GM21825 (cell line): ENCODE measurements at regions not wholly inside any gene's neighbourhood (a gene's known extent, or its start where the extent isn't known, plus 50 kb on each side); places are given as distances from the start of the nearest gene placed in this dataset.

Experiments used
- ATAC-seq: cut with Tn5 transposase; IDR thresholded peaks from one replicate; pipeline ENCODE4 v1.9.1; 2021; ENCODE audit warnings: mild to moderate bottlenecking, moderate library complexity; ENCODE audit not compliant: unreplicated experiment

DNA sequence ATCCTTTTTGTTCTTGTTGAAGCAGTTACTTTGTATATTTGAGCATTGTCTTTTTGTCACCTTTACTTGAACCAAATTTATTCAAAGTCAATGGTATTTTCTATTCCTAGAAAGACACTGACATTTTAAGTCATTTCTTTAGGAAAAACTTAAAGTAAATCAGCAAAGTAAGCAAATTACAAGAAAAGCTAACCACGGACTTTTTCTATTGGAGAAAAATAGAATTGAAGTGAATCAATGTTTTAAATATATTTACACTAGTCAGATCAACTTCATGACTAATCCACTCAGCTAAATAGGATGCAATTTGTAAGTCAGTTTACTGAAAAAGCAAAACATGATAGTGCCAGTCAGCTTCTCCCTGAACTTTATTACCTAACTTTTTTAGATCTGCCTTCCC lies 733.8 kb upstream of the ALCAM start:
- ATAC-seq, result no peak

DNA sequence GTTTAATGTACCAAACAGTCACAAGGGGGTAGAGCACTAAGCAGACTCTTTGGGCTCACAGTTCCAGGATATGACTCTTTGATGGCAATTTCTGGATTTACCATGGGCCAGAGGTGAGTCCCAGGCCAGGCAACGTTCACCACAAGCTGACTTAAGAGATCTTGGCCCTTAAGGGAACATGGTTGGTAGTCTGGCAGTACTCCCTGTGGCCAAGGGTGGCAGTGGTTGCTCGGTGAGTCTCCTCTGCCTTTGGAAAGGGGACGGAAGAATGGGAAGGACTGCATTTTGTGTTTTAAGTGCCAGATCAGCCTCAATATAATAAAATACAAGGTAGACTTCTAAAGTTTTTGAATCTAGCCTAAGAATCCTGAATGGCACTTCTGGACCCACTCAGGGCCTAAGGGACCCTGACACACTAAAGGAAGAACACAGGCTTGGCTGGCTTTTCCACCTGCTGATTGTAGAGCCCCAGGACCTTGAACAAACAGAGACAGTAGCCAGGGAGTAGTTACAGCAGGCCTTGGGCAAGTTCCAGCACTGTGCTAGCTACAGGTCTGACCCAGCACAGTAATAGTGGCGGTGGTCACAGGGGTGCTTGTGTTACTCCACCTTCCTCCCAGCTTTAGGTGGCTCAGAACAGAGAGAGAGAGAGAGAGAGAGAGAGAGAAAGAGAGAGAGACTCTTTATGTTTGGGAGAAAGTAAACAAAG lies 730.7 kb upstream of the ALCAM start:
- ATAC-seq, result no peak

DNA sequence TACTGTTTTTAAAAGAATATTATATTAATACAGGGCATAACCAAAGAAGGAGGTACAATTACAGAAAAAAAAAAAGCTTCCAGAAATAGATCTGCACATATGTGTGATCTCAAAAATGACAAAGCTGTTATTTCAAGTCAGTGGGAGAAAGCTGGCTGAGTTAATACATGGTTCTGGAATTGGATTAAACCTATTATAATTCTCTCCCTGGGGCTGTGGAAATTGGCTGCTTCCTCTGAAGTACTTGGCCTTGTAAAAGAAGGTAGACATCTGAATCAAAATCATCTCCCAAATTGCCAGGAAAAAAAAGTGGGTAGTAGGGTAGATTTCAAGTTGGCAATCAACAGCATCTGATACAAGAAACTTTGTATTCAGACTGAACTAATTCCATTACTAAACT lies 723.9 kb upstream of the ALCAM start:
- ATAC-seq, result no peak

DNA sequence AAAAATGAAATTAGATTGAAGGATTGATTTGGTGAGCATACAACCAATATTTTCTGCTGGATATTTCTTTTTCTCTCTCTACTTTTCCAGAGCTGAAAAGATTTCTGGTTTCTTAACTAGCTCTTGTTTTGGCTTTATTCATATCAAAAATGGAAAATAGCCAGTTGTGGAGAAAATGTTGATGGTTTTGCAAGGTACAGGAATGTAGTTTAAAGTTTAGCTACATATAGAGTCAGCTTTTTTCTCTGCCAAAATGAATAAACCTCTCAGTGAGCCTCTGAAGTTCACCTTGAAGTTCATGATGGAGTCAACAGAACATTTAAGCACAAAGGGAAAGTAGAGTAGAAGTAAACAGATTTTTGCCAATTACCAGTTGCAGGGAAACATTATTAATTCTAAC lies 720.5 kb upstream of the ALCAM start:
- ATAC-seq, result no peak

DNA sequence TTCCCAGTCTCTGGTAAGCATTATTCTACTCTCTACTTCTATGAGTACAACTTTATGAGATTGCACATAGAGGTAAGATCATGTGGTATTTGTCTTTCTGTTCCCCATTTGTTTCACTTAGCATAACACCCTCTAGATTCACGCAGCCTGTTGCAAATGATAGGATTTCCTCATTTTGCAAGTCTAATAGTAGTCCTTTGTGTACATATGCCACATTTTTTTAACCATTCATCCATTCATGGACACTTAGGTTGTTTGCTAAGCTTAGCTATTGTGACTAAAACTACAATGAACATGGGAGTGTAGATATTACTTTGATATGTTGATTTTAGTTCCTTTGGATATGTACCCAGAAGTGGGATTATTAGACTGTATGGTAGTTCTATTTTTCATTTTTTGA lies 717.9 kb upstream of the ALCAM start:
- no peak for ATAC-seq

GRCh38 chr3:104669083-104669482 lies 697.6 kb upstream of the ALCAM start:
- ATAC-seq, result no peak

GRCh38 chr3:104672331-104672730 lies 694.4 kb upstream of the ALCAM start:
- ATAC-seq, result no peak

DNA sequence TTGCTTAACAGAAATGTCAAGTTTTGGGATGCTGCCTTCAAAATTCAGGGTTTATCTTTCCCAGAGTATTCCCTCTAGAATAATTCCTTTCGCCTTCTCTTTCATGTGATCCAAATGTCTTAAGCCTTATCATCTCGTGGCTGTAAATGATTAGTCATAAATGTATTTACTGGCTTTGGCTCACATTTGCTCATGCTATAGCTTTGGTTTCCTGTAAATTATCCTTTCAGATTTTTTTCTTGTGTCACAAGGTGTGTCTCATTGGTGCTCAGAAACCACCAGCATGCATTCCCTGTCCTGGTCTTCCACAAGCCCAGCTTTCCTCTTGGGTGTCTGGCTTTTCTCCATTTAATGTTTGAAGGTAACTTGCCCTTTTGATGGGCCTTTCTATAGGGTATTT lies 692.7 kb upstream of the ALCAM start:
- no peak for ATAC-seq

DNA sequence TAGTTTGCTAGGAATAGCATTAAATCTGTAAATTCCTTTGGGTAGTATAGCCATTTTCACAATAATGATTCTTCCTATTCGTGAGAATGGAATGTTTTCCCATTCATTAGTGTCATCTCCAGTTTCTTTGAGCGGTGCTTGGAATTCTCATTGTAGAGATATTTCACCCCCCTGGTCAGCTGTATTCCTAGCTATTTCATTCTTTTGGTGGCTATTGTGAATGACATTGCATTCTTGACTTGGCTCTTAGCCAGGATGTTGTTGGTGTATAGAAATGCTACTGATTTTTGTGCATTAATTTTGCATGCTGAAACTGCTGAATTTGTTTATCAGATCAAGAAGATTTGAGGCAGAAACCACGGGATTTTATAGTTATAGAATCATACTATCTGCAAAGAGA lies 690.5 kb upstream of the ALCAM start:
- ATAC-seq, result no peak

- ATAC-seq, result no peak
These were observed 688.8 kb upstream of the ALCAM start for GRCh38 chr3:104677932-104678331.

GRCh38 chr3:104685492-104685891 lies 681.2 kb upstream of the ALCAM start:
- ATAC-seq, result no peak

GRCh38 chr3:104687362-104687761 lies 679.3 kb upstream of the ALCAM start:
- no peak for ATAC-seq

DNA sequence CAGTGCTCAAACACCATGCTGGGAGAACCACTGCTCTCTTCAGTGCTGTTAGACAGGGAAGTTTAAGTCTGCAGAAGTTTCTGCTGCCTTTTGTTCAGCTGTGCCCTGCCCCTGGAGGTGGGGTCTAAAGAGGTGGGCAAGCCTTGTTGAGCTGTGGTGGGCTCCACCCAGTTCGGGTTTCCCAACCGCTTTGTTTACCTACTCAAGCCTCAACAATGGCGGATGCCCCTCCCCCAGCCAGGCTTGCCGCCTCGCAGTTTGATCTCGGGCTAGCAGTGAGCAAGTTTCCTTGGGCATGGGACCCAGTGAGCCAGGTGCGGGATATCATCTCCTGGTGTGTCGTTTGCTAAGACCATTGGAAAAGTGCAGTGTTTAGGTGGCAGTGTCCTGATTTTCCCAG lies 670.2 kb upstream of the ALCAM start:
- ATAC-seq, result no peak

DNA sequence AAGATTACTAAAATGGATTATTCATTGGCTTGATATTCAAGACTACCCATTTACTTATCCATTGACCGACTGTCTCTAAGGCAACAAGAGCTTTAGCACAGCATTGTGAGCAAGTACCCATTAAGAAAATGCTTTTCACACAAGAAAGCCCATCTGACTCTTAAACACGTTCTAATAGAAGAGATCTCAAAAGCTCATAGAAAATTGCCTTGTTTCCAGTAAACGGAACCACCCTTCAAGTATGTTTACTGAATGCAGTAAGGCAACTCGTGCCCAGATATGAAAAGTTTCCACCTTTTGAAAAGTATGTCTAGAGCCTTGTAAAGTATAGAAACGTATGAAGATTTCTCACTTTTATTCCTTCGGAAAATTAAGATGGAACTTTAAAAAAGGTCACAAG lies 655.3 kb upstream of the ALCAM start:
- ATAC-seq, result no peak

DNA sequence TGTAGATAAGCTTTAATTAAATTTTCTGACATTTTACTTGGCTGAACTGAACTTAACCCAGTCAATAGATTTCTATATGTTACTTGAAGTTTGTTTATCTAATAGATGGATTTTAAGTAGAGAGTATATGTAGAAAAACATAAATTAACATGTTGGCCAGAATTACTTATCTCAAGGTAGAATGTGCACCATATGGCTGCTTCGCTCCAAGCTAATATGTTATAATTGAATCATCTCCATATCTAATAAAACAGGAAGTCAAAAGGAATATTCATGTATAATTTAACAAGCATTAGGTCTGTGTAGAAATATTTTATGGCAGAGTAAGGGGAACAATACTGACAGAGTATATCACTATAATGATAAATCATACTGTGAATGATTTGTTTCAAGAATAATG lies 650.7 kb upstream of the ALCAM start:
- no peak for ATAC-seq

DNA sequence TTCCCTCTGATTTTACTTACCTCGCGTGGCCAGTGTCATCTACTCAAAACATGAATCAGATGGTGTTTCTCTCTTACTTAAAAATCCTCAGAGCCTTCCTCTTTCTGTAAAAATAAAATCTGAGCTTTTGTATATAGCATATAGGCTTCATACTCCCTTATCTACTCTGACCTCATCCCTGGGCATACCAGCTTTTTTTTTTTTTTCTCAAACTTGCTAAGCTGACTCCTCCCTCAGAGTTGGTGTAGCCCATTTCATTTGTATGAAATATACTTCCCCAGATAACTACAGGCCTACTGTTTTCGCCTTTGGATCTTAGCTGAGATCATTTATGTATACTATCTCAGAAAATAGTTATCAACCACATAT lies 648.9 kb upstream of the ALCAM start:
- ATAC-seq, result no peak

DNA sequence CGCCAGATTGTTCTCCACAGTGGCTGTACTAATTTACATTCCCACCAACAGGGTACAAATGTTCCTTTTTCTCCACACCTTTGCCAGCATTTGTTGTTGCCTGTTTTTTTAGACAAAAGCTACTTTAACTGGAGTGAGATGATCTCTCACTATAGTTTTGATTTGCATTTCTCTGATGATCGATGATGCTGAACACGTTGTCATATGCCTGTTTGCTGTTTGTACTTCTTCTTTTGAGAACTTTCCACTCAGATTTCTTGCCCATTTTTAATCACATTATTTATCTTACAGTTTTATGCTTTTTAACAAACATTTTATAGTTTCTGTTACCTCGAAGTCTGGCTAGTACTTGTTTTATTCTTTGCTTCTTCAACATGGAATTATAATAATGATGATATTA lies 643.7 kb upstream of the ALCAM start:
- no peak for ATAC-seq

GRCh38 chr3:104731074-104731473 lies 635.6 kb upstream of the ALCAM start:
- ATAC-seq, result no peak

GRCh38 chr3:104734627-104735026 lies 632.1 kb upstream of the ALCAM start:
- no peak for ATAC-seq

DNA sequence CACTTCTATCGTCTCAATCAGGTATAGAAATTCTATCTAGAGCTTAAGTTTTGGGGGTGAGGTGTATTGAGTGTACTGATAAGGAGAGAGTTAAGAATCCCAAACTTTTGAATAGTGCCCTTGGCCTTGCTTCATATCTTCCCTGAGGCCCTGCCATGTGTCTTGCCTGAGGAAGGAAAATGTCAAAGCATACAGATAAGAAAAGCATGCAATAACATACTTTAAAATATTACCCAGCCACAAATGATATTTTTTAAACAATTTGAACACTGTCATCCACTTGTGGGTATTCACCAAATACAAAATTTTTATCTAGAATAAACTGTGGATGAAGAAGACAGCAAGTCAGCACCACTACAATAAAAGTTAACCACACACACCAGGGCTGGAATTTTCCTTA lies 631.0 kb upstream of the ALCAM start:
- no peak for ATAC-seq

DNA sequence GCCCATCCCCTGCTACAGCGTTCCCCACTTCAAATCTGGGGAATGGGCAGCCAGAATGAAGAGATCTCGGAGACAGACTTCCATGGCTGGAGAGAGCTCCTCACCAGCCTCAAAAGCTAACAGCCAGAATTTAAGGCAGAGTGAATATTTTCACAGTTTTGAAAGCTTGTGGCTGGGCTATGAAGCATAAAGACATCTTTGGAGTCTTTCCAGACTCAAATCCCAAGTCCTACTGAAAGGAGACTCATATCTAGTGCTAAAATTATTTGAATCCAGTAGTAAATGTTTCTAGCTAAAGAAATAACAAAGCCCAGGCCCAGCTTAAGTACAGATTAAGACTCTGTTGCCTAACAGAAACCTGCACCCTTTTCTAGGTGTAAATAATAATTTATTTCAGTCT lies 628.4 kb upstream of the ALCAM start:
- no peak for ATAC-seq

DNA sequence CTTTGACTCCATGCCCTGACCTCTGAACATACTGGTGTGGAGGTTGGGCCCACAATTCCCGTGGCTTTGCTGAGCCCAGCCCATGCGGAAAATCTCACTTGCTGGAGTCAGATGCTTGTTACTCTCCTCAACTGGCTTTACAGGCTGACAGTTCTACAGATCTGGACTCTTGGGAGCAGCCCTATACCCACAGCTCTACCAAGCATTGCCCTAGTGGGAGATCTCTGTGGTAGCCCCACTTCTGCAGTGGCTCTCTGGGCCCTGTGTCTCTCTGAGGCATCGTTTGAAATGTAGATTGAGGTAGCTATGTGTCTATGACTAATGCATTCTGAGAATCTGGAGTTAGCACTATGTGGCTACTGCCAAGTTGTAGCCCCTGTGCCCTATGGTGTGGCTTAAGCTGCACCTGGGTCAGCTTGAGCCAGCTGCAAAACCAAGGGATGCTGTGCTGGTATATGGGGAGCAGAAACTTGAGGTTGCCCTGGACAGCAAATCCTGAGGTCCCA lies 625.8 kb upstream of the ALCAM start:
- no peak for ATAC-seq

DNA sequence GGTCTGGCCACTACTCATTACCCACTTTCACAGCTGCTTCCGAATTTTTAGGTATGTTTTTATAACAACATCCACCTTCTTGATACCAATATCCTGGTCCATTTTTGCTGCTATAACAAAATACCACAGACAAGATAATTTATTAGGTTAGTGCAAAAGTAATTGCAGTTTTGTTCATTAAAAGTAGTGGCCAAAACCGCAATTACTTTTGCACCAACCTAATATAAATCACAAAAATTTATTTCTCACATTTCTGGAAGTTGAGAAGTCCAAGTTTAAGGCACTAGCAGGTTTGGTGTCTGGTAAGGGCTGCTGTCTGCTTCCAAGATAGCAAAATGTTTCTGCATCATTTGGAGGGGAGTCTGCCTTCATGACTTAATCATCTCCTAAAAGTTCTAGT lies 624.7 kb upstream of the ALCAM start:
- ATAC-seq, result no peak
